Adrenal gland (tissue), 5 donors: ENCODE measurements at regions not wholly inside any gene's neighbourhood (a gene's known extent, or its start where the extent isn't known, plus 50 kb on each side); places are given as distances from the start of the nearest gene placed in this dataset.

Source experiments
- POLR2A ChIP-seq, 2 donors: fragments of 450-650 bp; IDR thresholded peaks; one replicate each; pipeline ENCODE4 v1.6.1; 2017; ENCODE audit warnings: antibody characterized with exemption in 2 of 2, mild to moderate bottlenecking in 2 of 2, moderate library complexity in 1 of 2
- TF ChIP-seq, protein P1 (sequence below), 6 experiments: fragments of 450-650 bp in 4 of 6; fragments of 200-600 bp in 2 of 6; sonication (generic) in 1 of 6; IDR thresholded peaks; 1 replicate in 5 of 6; 2 replicates in 1 of 6; pipeline versions ENCODE4 v1.5.1 to v1.8.0; 2016 to 2021; ENCODE audit warnings: antibody characterized with exemption in 6 of 6, mild to moderate bottlenecking in 2 of 6, moderate library complexity in 1 of 6
- donor health status: DM: no; HTN: no; CAD: no.

DNA sequence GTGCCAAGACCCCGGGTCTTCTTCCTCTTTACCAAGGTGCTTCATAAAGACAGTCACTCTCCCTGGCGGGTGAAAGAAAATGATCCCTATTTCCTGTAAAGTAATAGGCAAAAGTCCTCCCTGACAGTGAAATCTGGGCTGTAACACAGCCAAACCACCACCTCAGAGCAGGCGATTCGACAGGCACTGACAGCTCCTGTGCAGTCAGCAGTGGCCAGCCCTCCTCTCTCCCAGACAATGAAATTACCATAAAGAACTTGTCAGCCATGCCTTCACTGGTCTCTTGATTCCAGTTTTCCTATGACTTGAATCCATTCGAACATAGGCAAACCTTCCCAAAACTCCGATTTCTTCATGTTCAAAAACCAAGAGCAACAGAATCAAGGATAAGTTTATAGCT is 492.2 kb upstream of the DAB1 start:
- no peak for TF ChIP-seq POLR2A (IDR thresholded peaks at IDR 0.05)
- TF ChIP-seq, protein P1, sequence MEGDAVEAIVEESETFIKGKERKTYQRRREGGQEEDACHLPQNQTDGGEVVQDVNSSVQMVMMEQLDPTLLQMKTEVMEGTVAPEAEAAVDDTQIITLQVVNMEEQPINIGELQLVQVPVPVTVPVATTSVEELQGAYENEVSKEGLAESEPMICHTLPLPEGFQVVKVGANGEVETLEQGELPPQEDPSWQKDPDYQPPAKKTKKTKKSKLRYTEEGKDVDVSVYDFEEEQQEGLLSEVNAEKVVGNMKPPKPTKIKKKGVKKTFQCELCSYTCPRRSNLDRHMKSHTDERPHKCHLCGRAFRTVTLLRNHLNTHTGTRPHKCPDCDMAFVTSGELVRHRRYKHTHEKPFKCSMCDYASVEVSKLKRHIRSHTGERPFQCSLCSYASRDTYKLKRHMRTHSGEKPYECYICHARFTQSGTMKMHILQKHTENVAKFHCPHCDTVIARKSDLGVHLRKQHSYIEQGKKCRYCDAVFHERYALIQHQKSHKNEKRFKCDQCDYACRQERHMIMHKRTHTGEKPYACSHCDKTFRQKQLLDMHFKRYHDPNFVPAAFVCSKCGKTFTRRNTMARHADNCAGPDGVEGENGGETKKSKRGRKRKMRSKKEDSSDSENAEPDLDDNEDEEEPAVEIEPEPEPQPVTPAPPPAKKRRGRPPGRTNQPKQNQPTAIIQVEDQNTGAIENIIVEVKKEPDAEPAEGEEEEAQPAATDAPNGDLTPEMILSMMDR (IDR thresholded peaks at IDR 0.05): no peak
